ENCODE measurements at regions not wholly inside any gene's neighbourhood (a gene's known extent, or its start where the extent isn't known, plus 50 kb on each side); places are given as distances from the start of the nearest gene placed in this dataset.
A peak's percentile ranks its signal among the peaks of the same experiment; 100 is the strongest.
"Not testable (repeated sequence)": the region's sequence is repeated elsewhere in the genome, so short reads cannot be mapped to it uniquely, and the experiment has no call there.

- POLR2A ChIA-PET = no interaction called here
- H3K36me3 Mint-ChIP-seq = no peaks in the 10 kb centered on the region
Observed at GRCh38 chr4:75168548-75168947, 235.6 kb downstream of the PARM1 start.

GRCh38 chr4:75165100-75165499 is 232.2 kb downstream of the PARM1 start:
- H3K4me3 Mint-ChIP-seq, DNase-seq, H3K27me3 Mint-ChIP-seq, POLR2A ChIA-PET, H3K4me1 Mint-ChIP-seq, ATAC-seq, H3K27ac Mint-ChIP-seq, H3K36me3 Mint-ChIP-seq: not testable (repeated sequence)
- H3K9me3 Mint-ChIP-seq = peaks cover 0 to 20% (median 10%) of the 10 kb centered on the region in 9 donors

More at GRCh38 chr4:75168548-75168947, 235.6 kb downstream of the PARM1 start:
- Mint-ChIP-seq H3K4me3 (no peak overlapping the region), H3K27ac (no peak overlapping the region), H3K9me3 (peaks cover 0 to 20% (median 11%) of the 10 kb centered on the region in 9 donors), H3K27me3 (no peaks in the 10 kb centered on the region), H3K4me1 (no peaks in the 10 kb centered on the region)
- ATAC-seq (no peak), DNase-seq (no peak)

- Mint-ChIP-seq H3K36me3 (peaks cover 0 to 11% (median 0%) of the 10 kb centered on the region in 3 donors), H3K4me3 (no peak overlapping the region), H3K27ac (no peak overlapping the region), H3K4me1 (no peaks in the 10 kb centered on the region), H3K27me3 (peaks cover 0 to 4% (median 0%) of the 10 kb centered on the region in 5 donors), H3K9me3 (peaks cover 10 to 34% (median 29%) of the 10 kb centered on the region in 9 donors)
- ATAC-seq (no peak), DNase-seq (no peak)
- POLR2A ChIA-PET = no interaction called here
Observed at GRCh38 chr4:75158451-75158850, 225.5 kb downstream of the PARM1 start.

- Mint-ChIP-seq H3K4me1 (no peaks in the 10 kb centered on the region), H3K36me3 (peaks cover 0 to 11% (median 0%) of the 10 kb centered on the region in 3 donors), H3K27me3 (peaks cover 0 to 4% (median 0%) of the 10 kb centered on the region in 5 donors), H3K4me3 (no peak overlapping the region), H3K27ac (no peak overlapping the region), H3K9me3 (peaks cover 10 to 43% (median 32%) of the 10 kb centered on the region in 9 donors)
- POLR2A ChIA-PET = no interaction called here
- DNase-seq (no peak), ATAC-seq (no peak)
Observed at GRCh38 chr4:75154994-75155393, 222.1 kb downstream of the PARM1 start.

- Mint-ChIP-seq H3K36me3 (no peaks in the 10 kb centered on the region), H3K27me3 (peaks cover 0 to 5% (median 2%) of the 10 kb centered on the region in 5 donors), H3K4me1 (no peaks in the 10 kb centered on the region), H3K4me3 (no peak overlapping the region), H3K27ac (no peak overlapping the region), H3K9me3 (peaks cover 0 to 12% (median 0%) of the 10 kb centered on the region in 9 donors)
- POLR2A ChIA-PET = no interaction called here
- DNase-seq = no peak
- ATAC-seq = no peak
Observed at GRCh38 chr4:75146223-75146622, 213.3 kb downstream of the PARM1 start.

GRCh38 chr4:75144475-75144874 is 211.6 kb downstream of the PARM1 start:
- Mint-ChIP-seq H3K27ac (no peak overlapping the region), H3K4me3 (no peak overlapping the region), H3K27me3 (peaks cover 0 to 5% (median 3%) of the 10 kb centered on the region in 5 donors), H3K4me1 (no peaks in the 10 kb centered on the region), H3K9me3 (peaks cover 0 to 11% (median 0%) of the 10 kb centered on the region in 9 donors), H3K36me3 (no peaks in the 10 kb centered on the region)
- DNase-seq (no peak), ATAC-seq (no peak)
- POLR2A ChIA-PET = no interaction called here

GRCh38 chr4:75142850-75143249 is 209.9 kb downstream of the PARM1 start:
- H3K4me3 Mint-ChIP-seq = no peak overlapping the region
- peaks cover 0 to 11% (median 0%) of the 10 kb centered on the region in 9 donors for H3K9me3 Mint-ChIP-seq
- H3K36me3 Mint-ChIP-seq = no peaks in the 10 kb centered on the region
- POLR2A ChIA-PET = no interaction called here
- no peak for ATAC-seq
- H3K4me1 Mint-ChIP-seq = no peaks in the 10 kb centered on the region
- no peak for DNase-seq
- peaks cover 0 to 5% (median 3%) of the 10 kb centered on the region in 5 donors for H3K27me3 Mint-ChIP-seq
- no peak overlapping the region for H3K27ac Mint-ChIP-seq

GRCh38 chr4:75142382-75142781 is 209.5 kb downstream of the PARM1 start:
- Mint-ChIP-seq H3K4me3 (no peak overlapping the region), H3K27me3 (peaks cover 0 to 5% (median 3%) of the 10 kb centered on the region in 5 donors), H3K36me3 (no peaks in the 10 kb centered on the region), H3K27ac (no peak overlapping the region), H3K4me1 (no peaks in the 10 kb centered on the region), H3K9me3 (peaks cover 0 to 11% (median 0%) of the 10 kb centered on the region in 9 donors)
- no peak for DNase-seq
- POLR2A ChIA-PET = no interaction called here
- no peak for ATAC-seq

GRCh38 chr4:75141162-75141561 is 208.2 kb downstream of the PARM1 start:
- no peaks in the 10 kb centered on the region for H3K36me3 Mint-ChIP-seq
- peaks cover 0 to 11% (median 0%) of the 10 kb centered on the region in 9 donors for H3K9me3 Mint-ChIP-seq
- POLR2A ChIA-PET = no interaction called here

GRCh38 chr4:75137302-75137701 is 204.4 kb downstream of the PARM1 start:
- Mint-ChIP-seq H3K27me3 (peaks cover 0 to 3% (median 0%) of the 10 kb centered on the region in 5 donors), H3K4me3 (no peak overlapping the region), H3K4me1 (peaks cover 0 to 13% (median 0%) of the 10 kb centered on the region in 4 donors), H3K27ac (no peak overlapping the region), H3K36me3 (no peaks in the 10 kb centered on the region), H3K9me3 (peaks cover 0 to 13% (median 4%) of the 10 kb centered on the region in 9 donors)
- DNase-seq (no peak), ATAC-seq (no peak)
- POLR2A ChIA-PET = no interaction called here

More at GRCh38 chr4:75141162-75141561, 208.2 kb downstream of the PARM1 start:
- H3K4me1 Mint-ChIP-seq = no peaks in the 10 kb centered on the region
- DNase-seq (no peak), ATAC-seq (no peak)
- H3K27me3 Mint-ChIP-seq = peaks cover 0 to 5% (median 3%) of the 10 kb centered on the region in 5 donors
- H3K27ac Mint-ChIP-seq = no peak overlapping the region
- no peak overlapping the region for H3K4me3 Mint-ChIP-seq

- ATAC-seq = no peak
- H3K4me3 Mint-ChIP-seq = peak overlapping the region in 1 of 10 donors; percentile 24
- peaks cover 0 to 13% (median 0%) of the 10 kb centered on the region in 4 donors for H3K4me1 Mint-ChIP-seq
- POLR2A ChIA-PET = no interaction called here
- H3K27ac Mint-ChIP-seq = no peak overlapping the region
- H3K36me3 Mint-ChIP-seq = no peaks in the 10 kb centered on the region
- no peak for DNase-seq
- H3K27me3 Mint-ChIP-seq = peaks cover 0 to 1% (median 0%) of the 10 kb centered on the region in 5 donors
- peaks cover 0 to 13% (median 4%) of the 10 kb centered on the region in 9 donors for H3K9me3 Mint-ChIP-seq
Observed at GRCh38 chr4:75135068-75135825, 202.3 kb downstream of the PARM1 start.

- H3K27me3 Mint-ChIP-seq, ATAC-seq, H3K36me3 Mint-ChIP-seq, H3K4me1 Mint-ChIP-seq, H3K27ac Mint-ChIP-seq, H3K4me3 Mint-ChIP-seq, POLR2A ChIA-PET, DNase-seq: not testable (repeated sequence)
- H3K9me3 Mint-ChIP-seq = peaks cover 0 to 22% (median 2%) of the 10 kb centered on the region in 9 donors
Observed at GRCh38 chr4:75126870-75127269, 194.0 kb downstream of the PARM1 start.

GRCh38 chr4:75126058-75126457 is 193.1 kb downstream of the PARM1 start:
- H3K4me3 Mint-ChIP-seq = no peak overlapping the region
- no peak for ATAC-seq

More at GRCh38 chr4:75126058-75126457, 193.1 kb downstream of the PARM1 start:
- DNase-seq = no peak
- no peaks in the 10 kb centered on the region for H3K36me3 Mint-ChIP-seq
- no peak overlapping the region for H3K27ac Mint-ChIP-seq
- H3K27me3 Mint-ChIP-seq = no peaks in the 10 kb centered on the region
- POLR2A ChIA-PET = no interaction called here
- no peaks in the 10 kb centered on the region for H3K4me1 Mint-ChIP-seq
- peaks cover 0 to 30% (median 2%) of the 10 kb centered on the region in 9 donors for H3K9me3 Mint-ChIP-seq

Data from naive thymus-derived CD8-positive, alpha-beta T cell (primary cell).